ENCODE measurements at regions not wholly inside any gene's neighbourhood (a gene's known extent, or its start where the extent isn't known, plus 50 kb on each side); places are given as distances from the start of the nearest gene placed in this dataset.
"Not testable (repeated sequence)": the region's sequence is repeated elsewhere in the genome, so short reads cannot be mapped to it uniquely, and the experiment has no call there.

DNA sequence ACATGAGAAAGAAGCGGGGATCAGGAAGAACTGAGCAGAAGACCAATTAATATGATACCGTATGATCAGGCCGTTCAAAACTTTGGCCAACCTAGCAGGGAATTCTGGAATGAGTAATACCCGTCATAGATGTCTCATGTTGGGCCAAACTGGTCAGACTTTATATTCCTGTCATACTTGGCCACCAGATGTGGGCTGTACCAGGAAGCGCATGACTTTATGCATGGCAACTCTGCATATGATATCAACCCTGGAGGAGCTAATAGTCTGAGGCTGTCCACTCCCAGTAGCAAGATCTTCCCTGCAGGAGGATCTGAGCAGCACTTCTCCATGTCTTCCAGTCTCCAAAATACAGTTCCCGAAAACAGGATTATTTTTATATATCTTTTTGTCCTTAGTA is 68.5 kb upstream of the NAA35 start:
- no peak for DNase-seq (ENCODE audit: low spot score in 2 of 2)
- intact Hi-C loops (cut with DNase I): no loop called here
- Histone ChIP-seq H3K4me1 (no peaks in the 10 kb centered on the region), H3K9me3 (no peaks in the 10 kb centered on the region), H3K4me3 (no peak overlapping the region), H3K36me3 (no peaks in the 10 kb centered on the region), H3K27ac (no peak overlapping the region), H3K27me3 (no peaks in the 10 kb centered on the region)
- TF ChIP-seq, protein P1, sequence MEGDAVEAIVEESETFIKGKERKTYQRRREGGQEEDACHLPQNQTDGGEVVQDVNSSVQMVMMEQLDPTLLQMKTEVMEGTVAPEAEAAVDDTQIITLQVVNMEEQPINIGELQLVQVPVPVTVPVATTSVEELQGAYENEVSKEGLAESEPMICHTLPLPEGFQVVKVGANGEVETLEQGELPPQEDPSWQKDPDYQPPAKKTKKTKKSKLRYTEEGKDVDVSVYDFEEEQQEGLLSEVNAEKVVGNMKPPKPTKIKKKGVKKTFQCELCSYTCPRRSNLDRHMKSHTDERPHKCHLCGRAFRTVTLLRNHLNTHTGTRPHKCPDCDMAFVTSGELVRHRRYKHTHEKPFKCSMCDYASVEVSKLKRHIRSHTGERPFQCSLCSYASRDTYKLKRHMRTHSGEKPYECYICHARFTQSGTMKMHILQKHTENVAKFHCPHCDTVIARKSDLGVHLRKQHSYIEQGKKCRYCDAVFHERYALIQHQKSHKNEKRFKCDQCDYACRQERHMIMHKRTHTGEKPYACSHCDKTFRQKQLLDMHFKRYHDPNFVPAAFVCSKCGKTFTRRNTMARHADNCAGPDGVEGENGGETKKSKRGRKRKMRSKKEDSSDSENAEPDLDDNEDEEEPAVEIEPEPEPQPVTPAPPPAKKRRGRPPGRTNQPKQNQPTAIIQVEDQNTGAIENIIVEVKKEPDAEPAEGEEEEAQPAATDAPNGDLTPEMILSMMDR (IDR thresholded peaks at IDR 0.05): no peak

DNA sequence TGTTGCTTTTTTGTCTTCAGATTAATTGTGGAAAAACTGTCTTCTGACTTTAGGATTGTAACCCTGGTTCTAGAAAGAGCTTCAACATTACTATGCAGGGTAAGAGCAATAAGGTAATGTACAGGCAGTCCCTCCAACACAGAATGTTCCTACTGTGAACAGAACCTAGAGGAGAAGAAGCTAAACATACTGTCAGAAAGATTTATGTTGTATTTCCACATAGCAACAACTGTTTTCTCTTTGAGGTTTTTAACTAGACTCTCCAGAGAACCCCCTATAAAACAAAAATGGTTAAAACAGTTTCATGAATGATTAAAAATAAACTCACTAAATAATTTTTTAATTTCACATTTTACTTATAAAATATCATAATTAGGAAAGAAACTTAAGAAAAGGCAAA is 64.3 kb upstream of the NAA35 start:
- DNase-seq (ENCODE audit: low spot score in 2 of 2): no peak
- Histone ChIP-seq H3K27ac (no peak overlapping the region), H3K4me3 (no peak overlapping the region), H3K36me3 (no peaks in the 10 kb centered on the region), H3K4me1 (no peaks in the 10 kb centered on the region), H3K27me3 (no peaks in the 10 kb centered on the region), H3K9me3 (no peaks in the 10 kb centered on the region)
- TF ChIP-seq, protein P1 (IDR thresholded peaks at IDR 0.05): no peak
- intact Hi-C loops (cut with DNase I): no loop called here

DNA sequence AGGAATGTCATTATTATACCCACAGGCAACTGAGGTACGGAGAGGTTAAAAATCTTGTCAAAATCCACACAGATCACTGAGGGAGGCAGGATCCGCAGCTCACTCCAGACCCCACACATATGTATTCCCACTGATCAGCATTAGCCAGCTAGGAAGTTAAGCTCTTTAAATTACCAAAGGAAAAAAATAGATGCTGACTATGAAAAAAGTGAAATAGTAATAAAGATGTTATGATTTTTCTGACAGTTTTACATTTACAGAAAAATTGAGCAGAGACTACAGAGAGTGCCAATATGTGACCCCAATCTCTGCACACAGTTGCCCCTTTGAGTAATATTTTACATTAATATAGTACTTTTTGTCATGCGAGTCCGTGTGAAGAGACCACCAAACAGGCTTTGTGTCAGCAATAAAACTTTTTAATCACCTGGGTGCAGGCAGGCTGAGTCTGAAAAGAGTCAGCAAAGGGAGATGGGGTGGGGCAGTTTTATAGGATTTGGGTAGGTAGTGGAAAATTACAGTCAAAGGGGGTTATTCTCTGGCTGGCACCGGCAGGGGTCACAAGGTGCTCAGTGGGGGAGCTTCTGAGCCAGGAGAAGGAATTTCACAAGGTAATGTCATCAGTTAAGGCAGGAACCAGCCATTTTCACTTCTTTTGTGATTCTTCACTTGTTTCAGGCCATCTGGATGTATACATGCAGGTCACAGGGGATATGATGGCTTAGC is 61.9 kb upstream of the NAA35 start:
- DNase-seq (ENCODE audit: low spot score in 2 of 2); H3K4me1 ChIP-seq; H3K27ac ChIP-seq; intact Hi-C loops (cut with DNase I); H3K36me3 ChIP-seq; H3K9me3 ChIP-seq; H3K27me3 ChIP-seq; H3K4me3 ChIP-seq: not testable (repeated sequence)

DNA sequence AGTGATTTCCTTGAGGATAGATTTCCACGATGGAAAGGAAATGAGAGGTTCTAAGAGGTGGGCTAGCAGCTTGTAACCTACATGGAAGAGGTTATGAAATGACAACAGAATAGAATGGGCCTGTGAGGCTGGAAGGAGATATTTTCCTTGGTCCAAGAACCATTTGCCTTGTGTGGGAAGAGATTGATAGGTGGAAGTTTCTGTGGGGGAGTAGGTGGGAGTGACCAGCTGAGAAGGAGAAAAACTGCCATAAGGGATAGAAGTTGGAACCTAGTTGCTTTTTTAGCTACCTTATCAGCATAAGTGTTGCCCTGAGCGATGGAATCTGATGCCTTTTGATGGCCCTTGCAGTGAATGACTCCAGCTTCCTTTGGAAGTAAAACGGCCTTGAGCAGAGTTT is 60.4 kb upstream of the NAA35 start:
- H3K9me3 ChIP-seq; DNase-seq (ENCODE audit: low spot score in 2 of 2); H3K27me3 ChIP-seq; H3K4me3 ChIP-seq; H3K27ac ChIP-seq; intact Hi-C loops (cut with DNase I); H3K4me1 ChIP-seq: not testable (repeated sequence)
- peaks cover 6 to 12% of the 10 kb centered on the region in 2 donors for H3K36me3 ChIP-seq

DNA sequence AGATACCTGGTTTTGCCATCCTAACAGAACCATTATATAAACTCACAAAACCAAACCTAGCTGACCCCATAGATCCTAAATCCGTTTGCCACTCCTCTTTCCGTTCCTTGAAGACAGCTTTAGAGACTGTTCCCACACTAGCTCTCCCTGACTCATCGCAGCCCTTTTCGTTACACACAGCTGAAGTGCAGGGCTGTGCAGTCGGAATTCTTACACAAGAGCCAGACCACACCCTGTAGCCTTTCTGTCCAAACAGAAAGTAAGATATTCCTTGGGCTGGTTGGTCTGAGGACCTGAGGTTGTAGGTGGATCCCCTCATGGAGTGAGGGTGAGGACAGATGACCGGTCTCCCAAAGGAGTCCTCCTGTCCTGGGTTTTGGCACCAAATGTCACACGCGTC is 56.7 kb upstream of the NAA35 start:
- Histone ChIP-seq H3K4me1 (no peaks in the 10 kb centered on the region), H3K4me3 (no peak overlapping the region), H3K27ac (no peak overlapping the region), H3K9me3 (no peaks in the 10 kb centered on the region), H3K27me3 (no peaks in the 10 kb centered on the region), H3K36me3 (peaks cover 6 to 12% of the 10 kb centered on the region in 2 donors)
- no peak for DNase-seq (ENCODE audit: low spot score in 2 of 2)
- TF ChIP-seq, protein P1 (IDR thresholded peaks at IDR 0.05): no peak
- intact Hi-C loops (cut with DNase I): no loop called here

DNA sequence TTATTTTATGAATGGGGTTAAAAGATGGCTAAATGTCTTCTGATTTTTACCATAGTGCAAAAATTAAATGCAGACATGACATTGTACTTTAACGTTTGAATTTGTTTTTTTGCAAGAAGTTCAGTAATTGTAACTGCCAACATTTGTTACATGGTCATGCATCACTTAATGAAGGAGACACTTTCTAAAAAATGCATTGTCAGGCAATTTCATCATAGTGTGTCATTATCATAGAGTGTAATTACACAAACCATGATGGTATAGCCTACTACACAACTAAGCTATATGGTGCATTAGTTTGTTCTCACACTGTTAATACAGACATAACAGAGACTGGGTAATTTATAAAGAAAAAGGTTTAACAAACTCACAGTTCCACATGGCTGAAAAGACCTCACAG is 50.0 kb upstream of the NAA35 start:
- Histone ChIP-seq H3K9me3 (no peaks in the 10 kb centered on the region), H3K36me3 (peaks cover 0 to 5% of the 10 kb centered on the region in 2 donors), H3K4me1 (no peaks in the 10 kb centered on the region), H3K4me3 (no peak overlapping the region), H3K27me3 (no peaks in the 10 kb centered on the region), H3K27ac (no peak overlapping the region)
- TF ChIP-seq, protein P1 (IDR thresholded peaks at IDR 0.05): no peak
- intact Hi-C loops (cut with DNase I): no loop called here
- no peak for DNase-seq (ENCODE audit: low spot score in 2 of 2)

All from ascending aorta (tissue), 2 donors.